ENCODE measurements at regions not wholly inside any gene's neighbourhood (a gene's known extent, or its start where the extent isn't known, plus 50 kb on each side); places are given as distances from the start of the nearest gene placed in this dataset.

DNA sequence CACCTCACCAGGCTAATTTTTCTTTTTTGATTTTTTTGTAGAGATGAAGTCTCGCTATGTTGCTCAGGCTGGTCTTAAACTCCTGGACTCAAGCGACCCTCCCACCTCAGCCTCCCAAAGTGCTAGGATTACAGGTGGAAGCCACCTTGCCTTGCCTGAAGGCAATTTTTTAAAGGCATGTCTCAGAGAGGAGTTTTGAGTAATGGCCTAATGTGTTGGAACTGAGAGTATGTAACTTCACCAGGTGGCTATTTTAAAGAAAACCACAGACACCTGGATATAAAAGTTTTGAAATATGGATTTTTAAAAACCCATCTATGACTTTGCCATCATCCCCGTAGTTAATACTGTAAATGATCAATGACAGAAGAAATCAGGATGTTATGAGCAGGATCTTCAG is 119.8 kb upstream of the ATP8B1 start:
- no peak overlapping the region for H3K4me3 ChIP-seq (ENCODE audit: low read depth, low read length)
- DNase-seq (ENCODE audit: low read depth, low spot score): no peak
- in situ Hi-C loops (cut with HindIII; ENCODE audit: low sequenced_read_pairs): no loop called here
- TF ChIP-seq CTCF (IDR thresholded peaks at IDR 0.05; ENCODE audit: low read depth, low read length): no peak

- in situ Hi-C loops (cut with HindIII; ENCODE audit: low sequenced_read_pairs): no loop called here
- H3K4me3 ChIP-seq (ENCODE audit: low read depth, low read length): no peak overlapping the region
- no peak for TF ChIP-seq CTCF (IDR thresholded peaks at IDR 0.05; ENCODE audit: low read depth, low read length)
- DNase-seq (ENCODE audit: low read depth, low spot score): peak; percentile 16
Observed at GRCh38 chr18:57921708-57922107, 118.6 kb upstream of the ATP8B1 start.

DNA sequence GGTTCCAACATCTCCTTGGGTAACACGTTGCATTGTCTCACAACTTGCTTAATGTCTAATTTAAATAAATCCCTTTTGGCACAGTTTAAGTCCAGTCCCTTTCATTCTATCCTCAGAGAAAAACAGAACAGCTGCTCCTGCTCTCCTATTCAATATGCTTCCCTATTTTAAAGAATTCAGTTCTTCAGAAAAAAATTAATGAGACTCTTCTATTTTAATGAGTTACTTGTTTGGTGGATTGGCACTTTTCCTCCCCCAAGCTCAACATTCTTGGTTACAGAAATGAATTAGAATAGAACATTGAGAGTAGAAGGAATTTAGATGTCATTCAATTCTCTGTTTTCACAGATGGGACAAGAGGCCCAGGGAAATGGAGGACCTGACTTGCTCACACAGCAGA is 116.9 kb upstream of the ATP8B1 start:
- no peak for DNase-seq (ENCODE audit: low read depth, low spot score)
- in situ Hi-C loops (cut with HindIII; ENCODE audit: low sequenced_read_pairs): no loop called here
- TF ChIP-seq CTCF (IDR thresholded peaks at IDR 0.05; ENCODE audit: low read depth, low read length): no peak
- no peak overlapping the region for H3K4me3 ChIP-seq (ENCODE audit: low read depth, low read length)

DNA sequence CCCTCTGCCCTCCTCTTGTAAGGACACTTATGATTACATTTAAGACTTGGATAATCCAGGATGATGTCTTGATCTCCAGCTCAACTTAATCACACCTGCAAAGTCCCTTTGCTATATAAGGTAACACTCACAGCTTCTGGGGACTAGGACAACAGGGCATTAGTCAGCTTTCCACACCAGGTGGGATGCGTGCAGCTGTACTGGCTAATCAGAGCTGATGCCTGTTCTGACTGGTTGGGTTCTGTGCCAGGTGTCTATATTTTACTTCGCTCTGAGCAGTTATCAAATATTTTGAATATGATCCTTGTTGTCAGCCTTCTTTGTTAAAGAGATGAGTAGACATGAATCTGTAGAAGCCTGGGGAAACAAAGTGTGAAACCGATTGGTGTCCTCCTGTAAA is 115.5 kb upstream of the ATP8B1 start:
- no peak for DNase-seq (ENCODE audit: low read depth, low spot score)
- in situ Hi-C loops (cut with HindIII; ENCODE audit: low sequenced_read_pairs): no loop called here
- H3K4me3 ChIP-seq (ENCODE audit: low read depth, low read length): no peak overlapping the region
- TF ChIP-seq CTCF (IDR thresholded peaks at IDR 0.05; ENCODE audit: low read depth, low read length): no peak

GRCh38 chr18:57916684-57917083 is 113.6 kb upstream of the ATP8B1 start:
- TF ChIP-seq CTCF (IDR thresholded peaks at IDR 0.05; ENCODE audit: low read depth, low read length): no peak
- no peak for DNase-seq (ENCODE audit: low read depth, low spot score)
- no peak overlapping the region for H3K4me3 ChIP-seq (ENCODE audit: low read depth, low read length)
- in situ Hi-C loops (cut with HindIII; ENCODE audit: low sequenced_read_pairs): no loop called here

GRCh38 chr18:57915865-57916582 is 112.9 kb upstream of the ATP8B1 start:
- TF ChIP-seq CTCF (IDR thresholded peaks at IDR 0.05; ENCODE audit: low read depth, low read length): no peak
- DNase-seq (ENCODE audit: low read depth, low spot score): no peak
- in situ Hi-C loops (cut with HindIII; ENCODE audit: low sequenced_read_pairs): no loop called here
- H3K4me3 ChIP-seq (ENCODE audit: low read depth, low read length): no peak overlapping the region

Measured in astrocyte of the spinal cord (primary cell).